ENCODE measurements at regions not wholly inside any gene's neighbourhood (a gene's known extent, or its start where the extent isn't known, plus 50 kb on each side); places are given as distances from the start of the nearest gene placed in this dataset.
"Not testable (repeated sequence)": the region's sequence is repeated elsewhere in the genome, so short reads cannot be mapped to it uniquely, and the experiment has no call there.

DNA sequence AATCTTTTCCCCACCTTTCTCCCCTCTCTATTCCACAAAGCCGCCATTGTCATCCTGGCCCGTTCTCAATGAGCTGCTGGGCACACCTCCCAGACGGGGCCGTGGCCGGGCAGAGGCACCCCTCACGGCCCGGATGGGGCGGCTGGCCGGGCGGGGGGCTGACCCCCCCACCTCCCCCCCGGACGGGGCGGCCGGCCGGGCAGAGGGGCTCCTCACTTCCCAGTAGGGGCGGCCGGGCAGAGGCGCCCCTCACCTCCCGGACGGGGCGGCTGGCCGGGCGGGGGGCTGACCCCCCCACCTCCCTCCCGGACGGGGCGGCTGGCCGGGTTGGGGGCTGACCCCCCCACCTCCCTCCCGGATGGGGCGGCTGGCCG lies 85.6 kb downstream of the OR2B2 start:
- H3K27me3 Mint-ChIP-seq (ENCODE audit: low read depth, unreplicated experiment); DNase-seq (ENCODE audit: low read depth); H3K9me3 Mint-ChIP-seq (ENCODE audit: unreplicated experiment); H3K9me3 ChIP-seq (ENCODE audit: insufficient read depth, low read depth, low read length); H3K36me3 ChIP-seq (ENCODE audit: insufficient read depth, low read length); H3K36me3 Mint-ChIP-seq (ENCODE audit: low read depth, unreplicated experiment); H3K4me1 Mint-ChIP-seq (ENCODE audit: low read depth, unreplicated experiment); H3K4me3 Mint-ChIP-seq (ENCODE audit: unreplicated experiment); H3K27me3 ChIP-seq (ENCODE audit: insufficient read depth, low read length); H3K4me3 ChIP-seq (ENCODE audit: insufficient read depth, low read depth, low read length); H3K27ac ChIP-seq (ENCODE audit: low read depth, low read length); H3K4me2 ChIP-seq (ENCODE audit: low read length); H2AFZ ChIP-seq (ENCODE audit: low read depth, low read length); H3K27ac Mint-ChIP-seq (ENCODE audit: unreplicated experiment); H3K79me2 ChIP-seq (ENCODE audit: insufficient read depth, low read length); H4K20me1 ChIP-seq (ENCODE audit: insufficient read depth, low read length); H3K4me1 ChIP-seq (ENCODE audit: insufficient read depth, low read length); FAIRE-seq; H3K9ac ChIP-seq (ENCODE audit: low read length): not testable (repeated sequence)

DNA sequence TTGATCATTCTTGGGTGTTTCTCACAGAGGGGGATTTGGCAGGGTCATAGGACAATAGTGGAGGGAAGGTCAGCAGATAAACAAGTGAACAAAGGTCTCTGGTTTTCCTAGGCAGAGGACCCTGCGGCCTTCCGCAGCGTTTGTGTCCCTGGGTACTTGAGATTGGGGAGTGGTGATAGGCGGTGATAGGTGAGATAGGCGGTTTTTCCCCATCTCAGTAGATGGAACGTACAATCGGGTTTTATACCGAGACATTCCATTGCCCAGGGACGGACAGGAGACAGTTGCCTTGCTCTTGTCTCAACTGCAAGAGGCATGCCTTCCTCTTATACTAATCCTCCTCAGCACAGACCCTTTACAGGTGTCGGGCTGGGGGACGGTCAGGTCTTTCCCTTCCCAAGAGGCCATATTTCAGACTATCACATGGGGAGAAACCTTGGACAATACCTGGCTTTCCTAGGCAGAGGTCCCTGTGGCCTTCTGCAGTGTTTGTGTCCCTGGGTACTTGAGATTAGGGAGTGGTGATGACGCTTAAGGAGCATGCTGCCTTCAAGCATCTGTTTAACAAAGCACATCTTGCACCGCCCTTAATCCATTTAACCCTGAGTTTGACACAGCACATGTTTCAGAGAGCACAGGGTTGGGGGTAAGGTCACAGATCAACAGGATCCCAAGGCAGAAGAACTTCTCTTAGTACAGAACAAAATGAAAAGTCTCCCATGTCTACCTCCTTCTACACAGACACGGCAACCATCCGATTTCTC lies 86.2 kb downstream of the OR2B2 start:
- H2AFZ ChIP-seq (ENCODE audit: low read depth, low read length); H3K27ac ChIP-seq (ENCODE audit: low read depth, low read length); H3K4me3 ChIP-seq (ENCODE audit: insufficient read depth, low read depth, low read length); H3K36me3 Mint-ChIP-seq (ENCODE audit: low read depth, unreplicated experiment); H3K4me1 Mint-ChIP-seq (ENCODE audit: low read depth, unreplicated experiment); DNase-seq (ENCODE audit: low read depth); H3K9ac ChIP-seq (ENCODE audit: low read length); H3K36me3 ChIP-seq (ENCODE audit: insufficient read depth, low read length); H3K79me2 ChIP-seq (ENCODE audit: insufficient read depth, low read length); H3K27me3 ChIP-seq (ENCODE audit: insufficient read depth, low read length); H4K20me1 ChIP-seq (ENCODE audit: insufficient read depth, low read length); FAIRE-seq; H3K9me3 ChIP-seq (ENCODE audit: insufficient read depth, low read depth, low read length); H3K27me3 Mint-ChIP-seq (ENCODE audit: low read depth, unreplicated experiment); H3K4me1 ChIP-seq (ENCODE audit: insufficient read depth, low read length); H3K9me3 Mint-ChIP-seq (ENCODE audit: unreplicated experiment): not testable (repeated sequence)
- Mint-ChIP-seq H3K27ac (ENCODE audit: unreplicated experiment) (peak overlapping the region; percentile 41), H3K4me3 (ENCODE audit: unreplicated experiment) (peak overlapping the region; percentile 96)
- peak overlapping the region; percentile 11 for H3K4me2 ChIP-seq (ENCODE audit: low read length)

DNA sequence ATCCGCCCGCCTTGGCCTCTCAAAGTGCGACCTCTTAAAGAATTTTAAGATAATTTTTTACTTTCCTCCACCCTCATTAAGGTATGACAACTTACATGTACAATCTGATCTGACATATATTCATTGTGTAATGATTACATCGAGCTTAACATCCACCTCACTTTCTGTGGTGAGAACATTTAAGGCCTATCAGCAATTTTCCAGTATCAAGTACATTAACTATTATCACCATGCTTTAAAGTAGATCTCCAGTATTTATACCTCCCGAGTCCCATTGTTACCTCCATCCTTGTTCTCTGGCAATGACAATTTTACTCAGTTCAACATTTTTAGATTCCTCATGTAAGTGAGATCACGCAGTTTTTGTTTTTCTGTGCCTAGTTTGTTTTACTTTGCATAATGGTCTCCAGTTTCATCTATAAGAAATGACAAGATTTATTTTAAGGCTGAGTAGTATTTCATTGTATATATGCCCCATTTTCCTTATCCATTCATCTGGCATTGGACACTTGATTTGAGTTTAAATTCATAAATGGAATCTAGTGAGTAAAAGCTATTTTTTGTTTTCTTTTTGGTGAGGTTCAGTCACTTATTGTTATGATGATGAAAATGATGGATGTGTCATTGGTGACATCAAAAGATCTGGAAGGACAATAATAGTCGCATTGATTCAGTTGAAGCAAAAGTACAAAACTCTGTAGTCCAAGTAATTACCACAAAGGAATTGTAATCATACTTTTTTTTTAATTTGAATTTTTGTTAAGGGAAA lies 87.0 kb downstream of the OR2B2 start:
- peaks cover 7% of the 10 kb centered on the region for H3K36me3 Mint-ChIP-seq (ENCODE audit: low read depth, unreplicated experiment)
- FAIRE-seq (no peak), DNase-seq (ENCODE audit: low read depth) (no peak)
- Histone ChIP-seq H3K4me2 (ENCODE audit: low read length) (peak overlapping the region; percentile 81), H3K4me1 (ENCODE audit: insufficient read depth, low read length) (peaks cover 4% of the 10 kb centered on the region), H3K9ac (ENCODE audit: low read length) (peak overlapping the region; percentile 84), H3K79me2 (ENCODE audit: insufficient read depth, low read length) (no peaks in the 10 kb centered on the region), H3K9me3 (ENCODE audit: insufficient read depth, low read depth, low read length) (no peaks in the 10 kb centered on the region), H2AFZ (ENCODE audit: low read depth, low read length) (no peak overlapping the region), H3K36me3 (ENCODE audit: insufficient read depth, low read length) (no peaks in the 10 kb centered on the region), H3K27ac (ENCODE audit: low read depth, low read length) (peak overlapping the region; percentile 72), H3K27me3 (ENCODE audit: insufficient read depth, low read length) (no peaks in the 10 kb centered on the region), H3K4me3 (ENCODE audit: insufficient read depth, low read depth, low read length) (peak overlapping the region; percentile 72), H4K20me1 (ENCODE audit: insufficient read depth, low read length) (no peaks in the 10 kb centered on the region)
- TF ChIP-seq EZH2 (IDR thresholded peaks at IDR 0.05; ENCODE audit: insufficient read depth, low read length) (no peak), CTCF (IDR thresholded peaks at IDR 0.05; ENCODE audit: insufficient read depth, low read depth, low read length) (no peak)
- H3K9me3 Mint-ChIP-seq (ENCODE audit: unreplicated experiment) = no peaks in the 10 kb centered on the region
- H3K27me3 Mint-ChIP-seq (ENCODE audit: low read depth, unreplicated experiment) = no peaks in the 10 kb centered on the region
- peaks cover 2% of the 10 kb centered on the region for H3K4me1 Mint-ChIP-seq (ENCODE audit: low read depth, unreplicated experiment)
- H3K4me3 Mint-ChIP-seq (ENCODE audit: unreplicated experiment) = peak overlapping the region; percentile 96
- peak overlapping the region; percentile 97 for H3K27ac Mint-ChIP-seq (ENCODE audit: unreplicated experiment)

GRCh38 chr6:27824211-27825024 lies 87.8 kb downstream of the OR2B2 start:
- Histone ChIP-seq H3K4me3 (ENCODE audit: insufficient read depth, low read depth, low read length) (peak overlapping the region; percentile 72), H3K4me2 (ENCODE audit: low read length) (peak overlapping the region; percentile 81), H3K27ac (ENCODE audit: low read depth, low read length) (peak overlapping the region; percentile 72), H3K9ac (ENCODE audit: low read length) (peak overlapping the region; percentile 84)
- not testable (repeated sequence) for H3K9me3 ChIP-seq (ENCODE audit: insufficient read depth, low read depth, low read length); H3K27me3 ChIP-seq (ENCODE audit: insufficient read depth, low read length); H3K4me1 Mint-ChIP-seq (ENCODE audit: low read depth, unreplicated experiment); H3K36me3 ChIP-seq (ENCODE audit: insufficient read depth, low read length); H3K36me3 Mint-ChIP-seq (ENCODE audit: low read depth, unreplicated experiment); H2AFZ ChIP-seq (ENCODE audit: low read depth, low read length); H3K79me2 ChIP-seq (ENCODE audit: insufficient read depth, low read length); H3K9me3 Mint-ChIP-seq (ENCODE audit: unreplicated experiment); H4K20me1 ChIP-seq (ENCODE audit: insufficient read depth, low read length); FAIRE-seq; H3K27me3 Mint-ChIP-seq (ENCODE audit: low read depth, unreplicated experiment); H3K4me1 ChIP-seq (ENCODE audit: insufficient read depth, low read length)
- peak; percentile 85 for DNase-seq (ENCODE audit: low read depth)
- Mint-ChIP-seq H3K4me3 (ENCODE audit: unreplicated experiment) (peak overlapping the region; percentile 96), H3K27ac (ENCODE audit: unreplicated experiment) (peak overlapping the region; percentile 97)

- not testable (repeated sequence) for DNase-seq (ENCODE audit: low read depth); H3K4me1 Mint-ChIP-seq (ENCODE audit: low read depth, unreplicated experiment); H3K4me1 ChIP-seq (ENCODE audit: insufficient read depth, low read length); H3K36me3 ChIP-seq (ENCODE audit: insufficient read depth, low read length); H4K20me1 ChIP-seq (ENCODE audit: insufficient read depth, low read length); H3K9me3 Mint-ChIP-seq (ENCODE audit: unreplicated experiment); H3K9me3 ChIP-seq (ENCODE audit: insufficient read depth, low read depth, low read length); H3K79me2 ChIP-seq (ENCODE audit: insufficient read depth, low read length); H3K36me3 Mint-ChIP-seq (ENCODE audit: low read depth, unreplicated experiment); H3K27me3 Mint-ChIP-seq (ENCODE audit: low read depth, unreplicated experiment); H3K27me3 ChIP-seq (ENCODE audit: insufficient read depth, low read length)
- H3K4me3 ChIP-seq (ENCODE audit: insufficient read depth, low read depth, low read length) = peak overlapping the region; percentile 66
- peak overlapping the region; percentile 76 for H3K27ac ChIP-seq (ENCODE audit: low read depth, low read length)
- peak; percentile 43 for FAIRE-seq
- H3K9ac ChIP-seq (ENCODE audit: low read length) = peak overlapping the region; percentile 84
- peak overlapping the region; percentile 87 for H3K4me2 ChIP-seq (ENCODE audit: low read length)
- H3K27ac Mint-ChIP-seq (ENCODE audit: unreplicated experiment) = peak overlapping the region; percentile 97
- peak overlapping the region; percentile 96 for H3K4me3 Mint-ChIP-seq (ENCODE audit: unreplicated experiment)
- H2AFZ ChIP-seq (ENCODE audit: low read depth, low read length) = peak overlapping the region; percentile 69
These were observed 88.4 kb downstream of the OR2B2 start for GRCh38 chr6:27823714-27824210.

Data from astrocyte (in vitro differentiated cells and primary cell).